ENCODE measurements at regions not wholly inside any gene's neighbourhood (a gene's known extent, or its start where the extent isn't known, plus 50 kb on each side); places are given as distances from the start of the nearest gene placed in this dataset.

- DNase-seq (ENCODE audit: low read depth in 2 of 3, low spot score in 2 of 3): no peak
Observed at GRCh38 chr7:68414631-68415425, 1183.4 kb upstream of the AUTS2 start.

DNA sequence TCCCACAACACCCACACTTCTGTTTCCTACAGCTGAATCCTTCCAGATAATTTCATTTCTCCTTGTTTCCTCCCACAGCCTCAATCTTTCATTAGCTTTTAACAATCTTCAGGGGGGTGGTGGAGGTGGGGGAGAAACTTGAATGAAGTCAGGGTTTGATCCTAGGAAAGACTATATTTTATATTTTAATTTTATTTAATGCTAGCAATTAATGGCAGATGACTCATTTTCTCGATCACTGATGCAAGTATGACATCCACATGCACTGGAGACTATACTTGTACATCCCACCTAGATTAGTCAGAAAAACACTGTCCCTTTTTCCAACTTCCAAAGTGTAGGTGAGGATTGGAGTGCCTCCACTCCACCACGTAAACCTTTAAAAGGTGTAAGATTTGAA, 1181.3 kb upstream of the AUTS2 start:
- no peak for DNase-seq (ENCODE audit: low read depth in 2 of 3, low spot score in 2 of 3)

GRCh38 chr7:68417659-68418058, 1180.6 kb upstream of the AUTS2 start:
- DNase-seq (ENCODE audit: low read depth in 2 of 3, low spot score in 2 of 3): no peak

- no peak for DNase-seq (ENCODE audit: low read depth in 2 of 3, low spot score in 2 of 3)
Observed at GRCh38 chr7:68420342-68421192, 1177.7 kb upstream of the AUTS2 start.

GRCh38 chr7:68421712-68422111, 1176.6 kb upstream of the AUTS2 start:
- DNase-seq (ENCODE audit: low read depth in 2 of 3, low spot score in 2 of 3): no peak

GRCh38 chr7:68422281-68422680, 1176.0 kb upstream of the AUTS2 start:
- no peak for DNase-seq (ENCODE audit: low read depth in 2 of 3, low spot score in 2 of 3)

DNA sequence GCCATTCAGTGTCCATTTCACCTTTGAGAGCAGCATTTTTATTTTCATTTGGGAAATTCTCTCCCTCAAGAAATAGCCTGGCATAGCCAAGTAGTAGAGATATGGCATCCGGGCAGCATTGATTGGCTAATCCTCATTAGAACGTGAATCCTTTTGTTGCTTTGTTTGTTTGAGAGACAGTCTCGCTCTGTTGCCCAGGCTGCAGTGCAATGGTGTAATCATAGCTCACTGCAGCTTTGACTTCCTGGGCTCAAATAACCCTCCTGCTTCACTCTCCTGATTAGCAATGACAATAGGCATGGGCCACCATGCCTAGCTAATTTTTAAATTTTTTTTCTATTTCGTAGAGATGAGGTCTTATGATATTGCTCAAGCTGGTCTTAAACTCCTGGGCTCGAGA, 1174.9 kb upstream of the AUTS2 start:
- DNase-seq (ENCODE audit: low read depth in 2 of 3, low spot score in 2 of 3): no peak

DNA sequence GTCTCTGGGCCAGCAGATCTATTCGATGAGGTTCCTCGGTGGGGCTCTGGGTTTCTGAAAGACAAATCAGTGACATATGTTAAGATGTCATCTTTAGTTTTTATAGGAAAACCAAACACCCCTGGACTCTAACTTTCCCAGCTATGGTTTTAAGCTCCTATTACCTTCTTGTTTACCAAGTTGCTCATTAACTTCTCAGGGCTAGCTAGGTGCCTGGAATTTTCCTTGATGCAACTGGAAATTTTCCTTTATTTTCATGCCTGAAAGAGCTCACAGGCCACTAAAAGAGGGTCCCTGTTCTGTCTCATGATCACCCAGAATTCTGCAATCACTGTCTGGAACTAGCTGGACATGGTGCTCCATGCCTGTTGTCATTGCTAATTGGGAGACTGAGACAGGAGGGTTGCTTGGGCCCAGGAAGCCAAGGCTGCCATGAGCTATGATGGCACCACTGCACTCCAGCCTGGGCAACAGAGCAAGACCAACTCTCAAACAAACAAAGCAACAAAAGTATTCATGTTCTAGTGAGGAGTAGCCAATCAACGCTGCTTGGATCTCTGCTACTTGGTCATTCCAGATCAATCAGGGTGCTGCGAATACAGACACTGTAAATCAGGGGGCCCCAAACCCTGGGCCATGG, 1173.5 kb upstream of the AUTS2 start:
- no peak for DNase-seq (ENCODE audit: low read depth in 2 of 3, low spot score in 2 of 3)

DNA sequence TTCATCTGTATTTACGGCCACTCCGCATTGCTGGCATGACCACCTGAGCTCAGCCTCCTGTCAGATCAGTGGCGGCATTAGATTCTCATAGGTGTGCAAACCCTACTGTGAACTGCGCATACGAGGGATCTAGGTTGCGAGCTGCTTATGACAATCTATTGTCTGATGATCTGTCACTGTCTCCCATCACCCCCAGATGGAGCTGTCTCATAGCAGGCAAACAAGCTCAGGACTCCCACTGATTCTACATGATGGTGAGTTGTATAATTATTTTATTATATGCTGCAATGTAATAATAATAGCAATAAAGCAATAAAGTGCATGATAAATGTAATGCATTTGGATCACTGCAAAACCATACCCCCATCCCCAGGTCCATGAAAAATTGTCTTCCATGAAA, 1172.9 kb upstream of the AUTS2 start:
- DNase-seq (ENCODE audit: low read depth in 2 of 3, low spot score in 2 of 3): no peak

DNA sequence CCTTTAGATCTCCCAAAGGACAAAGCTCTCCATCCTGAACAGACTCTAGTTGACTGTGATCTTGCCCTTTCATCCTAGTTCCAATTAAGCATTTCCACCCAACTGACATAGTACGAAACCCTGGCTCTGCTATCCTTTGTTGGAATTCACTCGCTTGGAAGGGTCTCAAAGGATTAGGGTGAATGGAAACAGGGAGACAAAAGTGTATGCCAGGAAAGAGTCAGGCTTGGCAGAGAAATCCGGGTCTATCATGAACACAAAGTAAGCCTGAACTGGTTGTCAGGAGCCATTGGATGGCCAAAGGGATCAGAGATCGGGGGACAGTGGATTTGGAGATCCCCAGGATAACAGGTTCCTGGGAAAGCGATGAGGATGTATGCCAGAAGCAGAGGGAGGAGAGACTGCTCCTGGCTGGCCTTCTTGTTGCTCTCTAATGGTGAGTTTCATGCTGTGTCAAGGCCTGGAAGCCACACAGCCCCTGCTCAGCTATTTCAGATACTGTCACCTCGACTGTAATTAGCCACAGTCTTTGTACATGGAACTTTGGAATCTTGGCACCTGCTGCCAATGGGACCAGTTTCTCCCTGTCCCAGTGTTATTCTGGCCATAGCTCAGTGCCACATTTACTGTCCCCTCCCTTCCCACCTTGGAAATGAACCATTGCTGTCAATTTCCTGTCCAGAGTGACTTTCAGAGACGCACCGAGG, 1168.7 kb upstream of the AUTS2 start:
- DNase-seq (ENCODE audit: low read depth in 2 of 3, low spot score in 2 of 3): no peak

DNA sequence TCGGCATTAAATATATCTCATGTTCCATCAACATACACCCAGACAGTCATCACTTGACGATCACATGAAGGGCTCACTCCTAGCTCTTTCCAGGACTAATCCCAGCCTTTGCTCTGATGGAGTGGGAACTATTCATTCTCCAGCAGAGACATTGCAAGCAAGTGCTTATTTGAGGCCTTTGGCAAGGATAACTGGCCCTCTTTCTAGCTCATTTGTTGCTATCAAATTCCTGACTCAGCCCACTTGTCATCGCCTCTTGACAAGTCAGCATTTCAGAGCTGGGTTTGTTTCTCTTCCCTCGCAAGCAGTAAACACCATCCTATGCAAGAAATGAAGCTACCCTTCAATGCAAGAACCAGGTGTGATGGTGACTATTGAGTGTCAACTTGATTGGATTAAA, 1165.7 kb upstream of the AUTS2 start:
- DNase-seq (ENCODE audit: low read depth in 2 of 3, low spot score in 2 of 3): no peak

DNA sequence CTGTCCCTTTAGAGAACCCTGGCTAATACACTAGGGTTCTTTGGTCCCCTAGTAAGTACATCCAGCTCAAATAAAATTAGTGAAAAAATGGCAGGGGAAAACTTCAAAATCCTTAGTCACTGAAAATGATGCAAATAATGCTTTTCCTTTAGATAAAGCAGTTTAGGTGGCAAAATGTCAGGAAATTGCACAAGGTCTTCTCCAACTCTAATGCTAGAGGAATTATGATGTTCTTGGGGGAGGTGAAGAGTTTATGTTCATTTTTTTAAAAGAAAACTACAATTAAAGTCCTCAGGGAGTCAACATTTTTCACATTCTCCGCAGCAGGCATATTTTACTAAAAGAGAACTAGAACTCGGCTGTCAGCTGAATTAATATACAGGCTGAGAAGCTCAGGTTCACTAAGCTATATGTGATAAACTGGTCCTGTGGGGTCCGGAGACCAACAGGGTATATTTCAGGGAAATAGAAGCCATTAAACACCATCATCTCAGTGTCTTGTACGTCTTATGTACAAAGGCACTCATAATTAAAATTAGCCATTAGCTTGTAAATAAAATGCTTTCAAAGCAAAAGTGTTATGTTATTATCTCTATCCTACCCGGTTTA, 1164.7 kb upstream of the AUTS2 start:
- DNase-seq (ENCODE audit: low read depth in 2 of 3, low spot score in 2 of 3): no peak

DNA sequence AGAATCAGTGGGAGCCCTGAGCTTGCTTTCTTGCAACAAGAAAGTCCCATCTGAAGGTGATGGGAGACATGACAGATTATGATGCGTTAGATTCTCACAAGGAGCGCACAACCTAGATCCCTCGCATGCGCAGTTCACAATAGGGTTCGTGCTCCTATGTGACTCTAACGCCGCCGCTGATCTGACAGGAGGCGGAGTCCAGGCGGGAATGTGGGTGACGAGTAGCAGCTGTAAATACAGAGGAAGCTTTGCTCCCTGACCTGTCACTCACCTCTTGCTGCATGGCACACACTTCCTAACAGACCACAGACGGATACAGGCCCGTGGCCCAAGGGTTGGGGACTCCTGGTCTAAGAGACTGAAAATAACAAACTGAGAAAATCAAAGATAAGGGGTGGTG, 1163.4 kb upstream of the AUTS2 start:
- DNase-seq (ENCODE audit: low read depth in 2 of 3, low spot score in 2 of 3): no peak

DNA sequence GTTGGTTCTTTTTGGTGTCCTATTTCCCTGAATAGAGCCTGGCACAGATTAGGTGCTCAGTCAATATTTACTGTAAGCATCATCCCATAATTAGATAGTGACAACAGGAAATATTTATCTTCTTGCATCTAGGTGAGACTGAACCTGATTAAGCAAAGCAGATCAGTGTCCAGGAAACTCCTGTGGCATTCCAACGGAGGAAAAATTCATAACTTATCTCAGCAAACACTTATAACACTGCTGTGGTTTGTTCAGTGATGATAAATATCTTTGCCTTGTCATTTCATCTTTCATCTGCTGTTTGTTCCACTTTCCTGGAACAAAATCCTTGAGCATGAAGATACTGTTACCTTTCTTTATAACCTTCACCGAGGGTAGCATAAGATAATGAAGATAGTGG, 1160.3 kb upstream of the AUTS2 start:
- no peak for DNase-seq (ENCODE audit: low read depth in 2 of 3, low spot score in 2 of 3)

DNA sequence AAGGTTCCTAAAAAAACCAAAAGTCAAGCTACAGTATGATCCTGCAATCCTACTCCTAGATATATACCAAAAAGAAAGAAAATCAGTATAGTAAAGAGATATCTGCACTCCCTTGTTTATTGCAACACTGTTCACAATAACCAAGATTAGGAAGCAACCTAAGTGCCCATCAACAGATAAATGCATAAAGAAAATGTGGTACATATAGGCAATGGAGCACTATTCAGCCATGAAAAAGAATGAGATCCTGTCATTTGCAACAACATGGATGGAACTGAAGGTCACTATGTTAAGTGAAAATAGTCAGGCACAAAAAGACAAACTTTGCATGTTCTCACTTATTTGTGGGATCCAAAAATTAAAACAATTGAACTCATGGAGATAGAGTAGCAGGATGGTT, 1159.5 kb upstream of the AUTS2 start:
- DNase-seq (ENCODE audit: low read depth in 2 of 3, low spot score in 2 of 3): no peak

- DNase-seq (ENCODE audit: low read depth in 2 of 3, low spot score in 2 of 3): no peak
Observed at GRCh38 chr7:68439897-68440296, 1158.4 kb upstream of the AUTS2 start.

GRCh38 chr7:68440866-68441265, 1157.4 kb upstream of the AUTS2 start:
- no peak for DNase-seq (ENCODE audit: low read depth in 2 of 3, low spot score in 2 of 3)

GRCh38 chr7:68441645-68442044, 1156.6 kb upstream of the AUTS2 start:
- no peak for DNase-seq (ENCODE audit: low read depth in 2 of 3, low spot score in 2 of 3)

DNA sequence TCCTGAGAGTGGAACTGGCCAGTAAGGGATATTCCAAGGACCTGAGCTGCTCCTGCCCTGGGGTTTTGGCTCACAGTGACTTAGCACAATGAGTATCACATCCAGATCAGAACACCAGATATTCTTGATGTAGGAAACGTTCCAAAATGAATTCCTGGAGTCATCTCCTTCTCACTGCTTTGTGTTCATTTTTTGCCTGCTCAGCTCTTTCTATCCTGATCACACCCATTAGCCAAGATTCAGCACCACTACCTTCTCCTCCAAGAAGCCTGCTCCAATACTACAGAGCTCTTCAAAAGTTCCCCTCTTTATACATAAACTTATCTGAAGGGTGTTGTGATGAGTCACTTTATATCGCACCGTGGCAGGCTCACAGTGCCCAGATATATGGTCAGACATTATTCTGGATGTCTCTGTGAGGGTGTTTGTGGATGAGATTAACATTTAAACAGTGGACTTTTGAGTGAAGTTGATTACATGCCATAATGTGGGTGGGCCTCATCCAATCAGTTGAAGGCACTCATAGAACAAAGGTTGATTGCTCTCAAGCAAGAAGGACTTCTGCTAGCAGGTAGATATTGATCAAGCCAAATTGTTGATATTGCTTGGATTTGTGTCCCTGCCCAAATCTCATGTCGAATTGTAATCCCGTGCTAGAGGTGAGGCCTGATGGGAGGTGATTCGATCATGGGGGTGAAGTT, 1155.2 kb upstream of the AUTS2 start:
- no peak for DNase-seq (ENCODE audit: low read depth in 2 of 3, low spot score in 2 of 3)

DNA sequence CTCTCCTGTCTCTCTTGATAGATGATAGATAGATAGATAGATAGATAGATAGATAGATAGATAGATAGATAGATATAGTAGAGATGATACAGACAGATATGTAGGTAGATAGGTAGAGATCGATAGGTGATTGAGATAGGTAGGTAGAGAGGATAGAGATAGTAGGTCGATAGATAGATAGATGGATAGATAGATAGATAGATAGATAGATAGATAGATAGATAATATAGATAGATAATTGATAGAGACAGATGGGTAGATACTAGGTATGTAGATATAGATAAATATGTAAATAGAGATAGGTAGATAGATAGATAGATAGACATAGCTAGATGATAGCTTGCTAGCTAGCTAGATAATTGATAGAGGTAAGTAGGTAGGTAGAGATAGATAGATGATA, 1154.2 kb upstream of the AUTS2 start:
- no peak for DNase-seq (ENCODE audit: low read depth in 2 of 3, low spot score in 2 of 3)

Data from activated CD8-positive, alpha-beta memory T cell treated with anti-CD3 and anti-CD28 coated beads for 48 hours (primary cell).